Breast epithelium (tissue), 4 donors: ENCODE measurements at regions not wholly inside any gene's neighbourhood (a gene's known extent, or its start where the extent isn't known, plus 50 kb on each side); places are given as distances from the start of the nearest gene placed in this dataset.

ENCODE experiments used
- DNase-seq, 2 donors: peaks; one replicate each; pipeline ENCODE4 v3.0.0-alpha.2; 2019; ENCODE audit warnings: low spot score in 2 of 2
- H3K27ac ChIP-seq, 2 donors: fragments of 200-600 bp; sonication (generic) in 1 of 2; one replicate each; pipeline ENCODE4 v1.5.1; 2016 to 2019; ENCODE audit warnings: mild to moderate bottlenecking in 1 of 2
- H3K27me3 ChIP-seq, 2 donors: fragments of 200-600 bp; sonication (generic) in 1 of 2; one replicate each; pipeline versions ENCODE4 v1.5.1 to v1.6.0; 2017 to 2019; ENCODE audit warnings: control low read depth in 1 of 2, mild to moderate bottlenecking in 1 of 2
- H3K36me3 ChIP-seq: fragments of 200-600 bp; one replicate; pipeline ENCODE4 v1.5.1; 2019
- H3K4me1 ChIP-seq, 2 donors: fragments of 200-600 bp; sonication (generic); one replicate each; pipeline ENCODE4 v1.5.1; 2016 to 2019; ENCODE audit warnings: control low read depth in 1 of 2
- H3K4me3 ChIP-seq, 3 donors: fragments of 200-600 bp; sonication (generic); 1 replicate in 2 of 3; 2 replicates in 1 of 3; pipeline ENCODE4 v1.5.1; 2016 to 2019; ENCODE audit warnings: mild to moderate bottlenecking in 3 of 3, moderate library complexity in 2 of 3
- H3K9me3 ChIP-seq, 2 donors: fragments of 200-600 bp; sonication (generic) in 1 of 2; one replicate each; pipeline ENCODE4 v1.5.1; 2016 to 2019; ENCODE audit warnings: control low read depth in 1 of 2
- POLR2A ChIP-seq: fragments of 450-650 bp; IDR thresholded peaks from one replicate; pipeline ENCODE4 v1.6.1; 2016; ENCODE audit warnings: antibody characterized with exemption, mild to moderate bottlenecking, moderate library complexity
- POLR2AphosphoS5 ChIP-seq, 3 donors: sonication (generic); formaldehyde crosslinking; IDR thresholded peaks; one replicate each; pipeline ENCODE4 v1.6.1; 2017; ENCODE audit warnings: antibody characterized with exemption in 3 of 3
- intact Hi-C: fragments of 100-400 bp; cut with DNase I; formaldehyde crosslinking; loops from one replicate; pipeline ENCODE4 v1.15.1; 2023; ENCODE audit warnings: low total_unique reads
- TF ChIP-seq, protein P1 (sequence below), 3 donors: fragments of 450-650 bp; IDR thresholded peaks; one replicate each; pipeline ENCODE4 v1.5.1; 2016 to 2017; ENCODE audit warnings: antibody characterized with exemption in 3 of 3, mild to moderate bottlenecking in 3 of 3, moderate library complexity in 3 of 3

DNA sequence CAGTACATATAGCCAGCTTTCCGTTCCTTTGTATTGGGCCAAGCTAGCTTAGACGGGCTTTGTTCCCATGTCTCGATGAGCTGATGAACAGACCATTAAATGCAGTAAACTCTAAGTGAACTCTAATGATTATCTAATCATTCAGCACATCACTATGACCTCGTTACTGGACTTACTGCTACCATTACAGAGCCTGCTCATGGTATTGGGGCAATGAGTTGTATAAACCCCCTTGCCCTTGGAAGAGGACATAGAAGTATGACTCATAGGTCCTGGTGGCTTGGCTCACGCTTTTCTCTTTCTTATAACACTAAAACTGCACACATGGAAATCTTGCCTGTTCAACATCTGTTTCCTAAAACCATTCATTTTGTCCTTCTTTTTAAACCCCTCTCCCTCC, 93.6 kb upstream of the DYNLRB2 start:
- intact Hi-C loops = no loop called here
- no peaks in the 10 kb centered on the region for H3K9me3 ChIP-seq
- DNase-seq = no peak
- no peaks in the 10 kb centered on the region for H3K27me3 ChIP-seq
- no peak overlapping the region for H3K4me3 ChIP-seq
- TF ChIP-seq POLR2A (no peak), POLR2AphosphoS5 (IDR thresholded peaks at IDR 0.05) (no peak)
- TF ChIP-seq, protein P1, sequence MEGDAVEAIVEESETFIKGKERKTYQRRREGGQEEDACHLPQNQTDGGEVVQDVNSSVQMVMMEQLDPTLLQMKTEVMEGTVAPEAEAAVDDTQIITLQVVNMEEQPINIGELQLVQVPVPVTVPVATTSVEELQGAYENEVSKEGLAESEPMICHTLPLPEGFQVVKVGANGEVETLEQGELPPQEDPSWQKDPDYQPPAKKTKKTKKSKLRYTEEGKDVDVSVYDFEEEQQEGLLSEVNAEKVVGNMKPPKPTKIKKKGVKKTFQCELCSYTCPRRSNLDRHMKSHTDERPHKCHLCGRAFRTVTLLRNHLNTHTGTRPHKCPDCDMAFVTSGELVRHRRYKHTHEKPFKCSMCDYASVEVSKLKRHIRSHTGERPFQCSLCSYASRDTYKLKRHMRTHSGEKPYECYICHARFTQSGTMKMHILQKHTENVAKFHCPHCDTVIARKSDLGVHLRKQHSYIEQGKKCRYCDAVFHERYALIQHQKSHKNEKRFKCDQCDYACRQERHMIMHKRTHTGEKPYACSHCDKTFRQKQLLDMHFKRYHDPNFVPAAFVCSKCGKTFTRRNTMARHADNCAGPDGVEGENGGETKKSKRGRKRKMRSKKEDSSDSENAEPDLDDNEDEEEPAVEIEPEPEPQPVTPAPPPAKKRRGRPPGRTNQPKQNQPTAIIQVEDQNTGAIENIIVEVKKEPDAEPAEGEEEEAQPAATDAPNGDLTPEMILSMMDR (IDR thresholded peaks at IDR 0.05) = no peak
- no peaks in the 10 kb centered on the region for H3K36me3 ChIP-seq
- no peaks in the 10 kb centered on the region for H3K4me1 ChIP-seq
- H3K27ac ChIP-seq = no peak overlapping the region

DNA sequence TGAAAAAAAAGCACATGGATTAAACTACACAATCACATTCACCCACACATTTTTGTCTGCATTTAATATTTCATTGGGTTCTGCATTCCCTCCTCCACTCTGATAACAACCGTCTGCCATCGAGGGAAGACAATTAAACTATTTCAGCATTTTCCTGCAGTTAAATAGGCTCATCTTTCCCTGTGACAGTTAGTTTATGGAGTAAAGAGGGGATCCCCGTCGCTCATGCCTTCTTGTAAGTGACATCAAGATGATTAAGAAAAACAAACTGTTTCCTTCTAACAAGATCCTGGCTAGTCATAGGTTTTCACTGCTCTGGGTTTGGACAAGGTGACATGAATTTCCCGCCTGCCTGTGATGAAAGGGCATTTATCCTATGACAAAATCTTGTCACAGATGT, 98.0 kb upstream of the DYNLRB2 start:
- Histone ChIP-seq H3K4me3 (no peak overlapping the region), H3K36me3 (no peaks in the 10 kb centered on the region), H3K4me1 (no peaks in the 10 kb centered on the region), H3K27me3 (no peaks in the 10 kb centered on the region), H3K27ac (no peak overlapping the region), H3K9me3 (no peaks in the 10 kb centered on the region)
- intact Hi-C loops = no loop called here
- no peak for DNase-seq
- TF ChIP-seq POLR2AphosphoS5 (IDR thresholded peaks at IDR 0.05) = no peak
- no peak for TF ChIP-seq POLR2A
- TF ChIP-seq, protein P1 (IDR thresholded peaks at IDR 0.05) = no peak

DNA sequence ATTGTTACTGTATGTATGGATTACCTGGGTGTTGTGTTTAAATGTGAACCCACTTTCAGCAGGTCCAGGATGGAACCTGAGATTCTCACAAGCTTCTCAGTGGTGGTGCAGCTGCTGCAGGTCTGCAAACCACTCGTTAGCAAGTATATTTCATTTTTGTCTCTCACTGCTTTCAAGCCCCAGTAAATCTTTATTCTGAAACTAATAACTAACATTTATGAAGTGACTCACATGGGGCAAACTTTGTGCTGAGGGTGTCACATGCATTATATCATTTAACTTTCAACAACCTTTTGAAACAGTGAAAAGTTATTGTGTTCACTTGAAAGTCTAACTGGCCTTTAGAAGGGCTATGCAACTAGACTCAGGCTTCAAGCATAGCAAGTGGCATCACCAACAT, 98.9 kb upstream of the DYNLRB2 start:
- Histone ChIP-seq H3K27me3 (no peaks in the 10 kb centered on the region), H3K27ac (no peak overlapping the region), H3K4me3 (no peak overlapping the region), H3K9me3 (no peaks in the 10 kb centered on the region), H3K36me3 (no peaks in the 10 kb centered on the region), H3K4me1 (no peaks in the 10 kb centered on the region)
- no peak for DNase-seq
- intact Hi-C loops = no loop called here
- no peak for TF ChIP-seq POLR2AphosphoS5 (IDR thresholded peaks at IDR 0.05)

DNA sequence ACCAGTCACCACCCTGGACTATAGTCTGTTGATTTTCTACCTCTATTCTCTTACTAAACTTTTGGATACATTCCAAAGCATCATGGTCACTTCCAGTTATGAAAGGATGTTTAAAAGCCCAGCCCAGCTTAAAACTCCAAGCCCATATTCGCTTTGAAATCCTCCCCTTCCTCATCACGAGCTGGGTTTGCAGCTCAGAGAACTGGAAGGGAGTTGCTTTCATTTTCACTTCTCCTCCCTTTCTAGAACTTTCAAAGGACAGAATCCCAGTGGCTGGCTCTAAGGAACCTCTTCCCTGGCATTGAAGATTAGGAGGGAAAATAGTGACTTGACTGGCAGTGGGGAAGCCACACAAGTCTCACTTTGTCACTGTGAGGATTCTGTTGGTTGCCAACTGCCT, 100.1 kb upstream of the DYNLRB2 start:
- H3K27ac ChIP-seq = no peak overlapping the region
- TF ChIP-seq, protein P1 (IDR thresholded peaks at IDR 0.05) = no peak
- TF ChIP-seq POLR2AphosphoS5 (IDR thresholded peaks at IDR 0.05) (no peak), POLR2A (no peak)
- no peak overlapping the region for H3K4me3 ChIP-seq
- no peaks in the 10 kb centered on the region for H3K36me3 ChIP-seq
- intact Hi-C loops = no loop called here
- no peak for DNase-seq
- H3K9me3 ChIP-seq = no peaks in the 10 kb centered on the region
- H3K4me1 ChIP-seq = no peaks in the 10 kb centered on the region
- H3K27me3 ChIP-seq = no peaks in the 10 kb centered on the region

DNA sequence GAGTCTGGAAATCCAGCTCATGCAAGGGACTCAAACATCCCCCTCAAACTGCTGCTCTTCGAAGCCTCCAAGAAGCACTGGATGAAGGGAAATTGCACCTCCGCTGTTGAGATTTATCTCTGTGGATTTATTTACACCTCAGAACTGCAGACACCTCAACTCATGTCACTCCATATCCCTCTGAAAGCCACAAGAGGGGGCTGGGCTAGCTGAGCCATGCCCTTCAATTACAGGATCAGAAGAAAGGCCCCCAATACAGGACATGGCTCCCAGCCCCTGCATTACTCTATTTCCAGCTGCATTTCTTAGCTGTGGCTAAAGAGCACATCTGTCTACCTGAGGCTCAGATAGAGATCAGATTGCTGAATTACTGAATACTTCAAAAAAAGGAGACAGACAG, 103.1 kb upstream of the DYNLRB2 start:
- H3K27ac ChIP-seq = no peak overlapping the region
- TF ChIP-seq, protein P1 (IDR thresholded peaks at IDR 0.05) = no peak
- TF ChIP-seq POLR2AphosphoS5 (IDR thresholded peaks at IDR 0.05) (no peak), POLR2A (no peak)
- no peak overlapping the region for H3K4me3 ChIP-seq
- no peak for DNase-seq
- H3K9me3 ChIP-seq = no peaks in the 10 kb centered on the region
- intact Hi-C loops = no loop called here
- H3K27me3 ChIP-seq = no peaks in the 10 kb centered on the region
- no peaks in the 10 kb centered on the region for H3K36me3 ChIP-seq
- H3K4me1 ChIP-seq = no peaks in the 10 kb centered on the region

DNA sequence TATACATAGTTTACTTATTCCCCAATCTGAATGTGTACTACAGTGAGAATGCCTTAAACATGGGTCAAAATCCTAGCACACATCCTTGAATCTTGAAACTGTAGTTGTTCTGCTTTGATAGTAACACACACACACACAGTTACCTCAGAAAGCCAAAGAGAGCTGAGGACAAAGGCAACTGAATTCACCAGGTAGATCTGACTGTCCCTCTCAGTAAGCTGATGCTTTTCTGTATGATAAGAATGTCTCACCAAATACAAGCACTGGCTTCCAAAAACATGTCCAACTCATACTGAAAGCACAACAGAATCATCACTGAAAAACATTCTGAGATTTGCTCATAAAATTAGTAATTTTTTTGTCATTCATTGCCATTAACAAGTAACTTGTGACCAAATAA, 104.3 kb upstream of the DYNLRB2 start:
- no peaks in the 10 kb centered on the region for H3K27me3 ChIP-seq
- H3K4me3 ChIP-seq = no peak overlapping the region
- intact Hi-C loops = no loop called here

More for the DNA sequence above, 104.3 kb upstream of the DYNLRB2 start:
- TF ChIP-seq POLR2A = no peak
- TF ChIP-seq, protein P1 (IDR thresholded peaks at IDR 0.05) = no peak
- TF ChIP-seq POLR2AphosphoS5 (IDR thresholded peaks at IDR 0.05) = no peak
- DNase-seq = no peak
- H3K36me3 ChIP-seq = no peaks in the 10 kb centered on the region
- no peaks in the 10 kb centered on the region for H3K9me3 ChIP-seq
- no peaks in the 10 kb centered on the region for H3K4me1 ChIP-seq
- no peak overlapping the region for H3K27ac ChIP-seq
